ENCODE measurements at regions not wholly inside any gene's neighbourhood (a gene's known extent, or its start where the extent isn't known, plus 50 kb on each side); places are given as distances from the start of the nearest gene placed in this dataset.

- TF ChIP-seq NFIB (CRISPR knock-in tag; IDR thresholded peaks at IDR 0.05; ENCODE audit: borderline replicate concordance) (no peak), EHMT2 (IDR thresholded peaks at IDR 0.05; ENCODE audit: borderline replicate concordance, low read depth, low read length) (no peak), BCL6 (CRISPR knock-in tag; IDR thresholded peaks at IDR 0.05) (no peak)
These were observed 270.3 kb upstream of the AMIGO2 start (continued) for GRCh38 chr12:47350062-47350408.

DNA sequence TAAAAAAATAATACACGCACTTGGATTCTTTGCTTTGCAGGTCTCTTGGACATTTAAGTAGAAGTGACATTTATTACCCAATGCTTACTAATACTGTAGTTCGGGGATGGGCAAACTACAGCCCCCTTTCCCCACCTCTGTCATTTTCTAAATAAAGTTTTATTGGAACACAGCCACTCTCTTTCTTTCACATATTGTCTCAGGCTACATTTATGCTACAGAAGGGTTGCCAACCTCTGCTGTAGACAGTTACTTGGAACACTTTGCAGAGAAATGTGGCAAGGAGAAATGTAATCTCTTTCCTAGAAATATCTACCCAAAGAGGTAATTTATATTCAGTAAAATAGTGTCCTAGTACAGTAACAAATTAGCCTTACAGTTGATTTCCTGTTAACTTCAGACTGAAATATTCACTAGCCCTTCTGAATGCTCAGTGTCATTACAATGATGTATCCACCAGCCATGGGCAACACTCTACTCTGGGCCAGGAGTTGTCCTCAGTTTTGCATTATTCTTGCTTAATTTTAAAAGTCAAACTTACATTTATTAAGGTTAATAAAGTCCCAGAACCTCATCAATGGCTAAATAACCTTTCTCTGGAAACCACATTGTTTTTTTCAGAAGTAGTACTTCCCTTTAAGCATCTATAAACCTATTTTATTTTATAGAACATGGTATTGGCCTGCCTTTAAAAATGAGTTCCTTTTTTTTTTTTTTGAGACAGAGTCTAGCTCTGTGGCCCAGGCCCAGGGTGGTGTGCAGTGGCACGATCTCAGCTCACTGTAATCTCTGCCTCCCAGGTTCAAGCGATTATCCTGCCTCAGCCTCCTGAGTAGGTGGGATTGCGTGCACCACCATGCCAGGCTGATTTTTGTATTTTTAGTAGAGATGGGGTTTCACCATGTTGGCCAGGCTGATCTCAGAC, 269.6 kb upstream of the AMIGO2 start:
- H3K79me2 ChIP-seq (ENCODE audit: insufficient read depth, low read length), result no peaks in the 10 kb centered on the region
- ATAC-seq (no peak), DNase-seq (ENCODE audit: low spot score) (no peak), FAIRE-seq (no peak)
- CTCF ChIA-PET (ENCODE audit: low intra/inter-chr PET ratio, low total read pairs), result no interaction called here
- no peaks in the 10 kb centered on the region for H3K27me3 ChIP-seq (ENCODE audit: control insufficient read depth in 1 of 2, insufficient read depth in 2 of 2, low read length in 2 of 2)
- 41% methylated on average over 5 of the region's 5 CpGs for WGBS (ENCODE audit: low lambda C conversion rate)
- no peak overlapping the region for H3K9ac ChIP-seq (ENCODE audit: insufficient read depth, low read depth, low read length)
- no peak overlapping the region for H3K27ac ChIP-seq (ENCODE audit: extremely low read length, insufficient read depth, low read length)
- BruUV-seq (replicated peaks), result no TSS peak
- intact Hi-C loops (cut with micrococcal nuclease; ENCODE audit: unreplicated experiment), result no loop called here
- no peak overlapping the region for H3K4me2 ChIP-seq (ENCODE audit: low read depth, low read length)
- POLR2A ChIA-PET, result no interaction called here
- H3K9me3 ChIP-seq (ENCODE audit: low read length), result no peaks in the 10 kb centered on the region
- H3K4me1 ChIP-seq (ENCODE audit: insufficient read depth, low read length), result peaks cover 18% of the 10 kb centered on the region
- H3K4me3 ChIP-seq (replicated peaks in 1 of 3; ENCODE audit: insufficient read depth in 1 of 3, low read depth in 2 of 3, low read length in 3 of 3), result no peak overlapping the region
- no peak for TF ChIP-seq NCOA5 (CRISPR knock-in tag; IDR thresholded peaks at IDR 0.05)
- no peak for TF ChIP-seq ZNF256 (CRISPR knock-in tag; conservative IDR thresholded peaks at IDR 0.05)
- TF ChIP-seq TRIM22 (IDR thresholded peaks at IDR 0.05), result no peak
- TF ChIP-seq MYC (CRISPR knock-in tag; IDR thresholded peaks at IDR 0.05; ENCODE audit: borderline replicate concordance), result no peak
- TF ChIP-seq MXD1 (CRISPR knock-in tag; IDR thresholded peaks at IDR 0.05), result no peak
- no peak for TF ChIP-seq ZNF768 (CRISPR knock-in tag; IDR thresholded peaks at IDR 0.05)
- no peak for TF ChIP-seq ZNF343 (CRISPR knock-in tag; IDR thresholded peaks at IDR 0.05)
- no peak for TF ChIP-seq ARID2 (CRISPR knock-in tag; IDR thresholded peaks at IDR 0.05; ENCODE audit: borderline replicate concordance)
- no peaks in the 10 kb centered on the region for H3K36me3 ChIP-seq (replicated peaks in 1 of 2; ENCODE audit: control insufficient read depth in 1 of 2, insufficient read depth in 2 of 2, low read length in 2 of 2)
- no peaks in the 10 kb centered on the region for H4K20me1 ChIP-seq (ENCODE audit: insufficient read depth, low read length)
- H2AFZ ChIP-seq (ENCODE audit: low read length), result no peak overlapping the region
- in situ Hi-C loops (cut with HindIII; ENCODE audit: extremely low pct_ligation_motif_present, low pct_unique_long_range_greater_than_20kb), result no loop called here

Measured in HepG2 (cell line).